GM23338 (cell line): ENCODE measurements at regions not wholly inside any gene's neighbourhood (a gene's known extent, or its start where the extent isn't known, plus 50 kb on each side); places are given as distances from the start of the nearest gene placed in this dataset.

Source experiments
- ATAC-seq: fragments of 200-7000 bp; cut with Tn5 transposase; 3 replicates; pipeline ENCODE4 v1.9.1; 2020
- DNase-seq: peaks from one replicate; pipeline ENCODE4 v3.0.0-alpha.2; 2015; ENCODE audit warnings: low spot score
- H2AFZ ChIP-seq: fragments of 200-600 bp; sonication (generic); 2 replicates; pipeline ENCODE4 v1.8.0; 2016; ENCODE audit warnings: antibody characterized with exemption, mild to moderate bottlenecking, moderate library complexity
- H3F3A ChIP-seq: fragments of 200-600 bp; sonication (generic); replicated peaks from 2 replicates; pipeline ENCODE4 v1.8.0; 2017; ENCODE audit warnings: antibody characterized with exemption, mixed run types, low read depth
- H3K27ac ChIP-seq: fragments of 200-600 bp; sonication (generic); 2 replicates; pipeline ENCODE4 v1.6.1; 2016; ENCODE audit warnings: low read depth
- H3K27me3 ChIP-seq: fragments of 200-600 bp; sonication (generic); 2 replicates; pipeline ENCODE4 v1.8.0; 2016; ENCODE audit warnings: mild to moderate bottlenecking, mixed run types, moderate library complexity; ENCODE audit not compliant: insufficient read depth
- H3K36me3 ChIP-seq: fragments of 200-600 bp; sonication (generic); 2 replicates; pipeline ENCODE4 v1.8.0; 2016; ENCODE audit warnings: mild to moderate bottlenecking; ENCODE audit not compliant: insufficient read depth
- H3K4me1 ChIP-seq: fragments of 200-600 bp; sonication (generic); 2 replicates; pipeline ENCODE4 v1.8.0; 2016; ENCODE audit warnings: mild to moderate bottlenecking, moderate library complexity; ENCODE audit not compliant: insufficient read depth
- H3K4me2 ChIP-seq: fragments of 200-600 bp; sonication (generic); 2 replicates; pipeline ENCODE4 v1.7.1; 2017; ENCODE audit warnings: mixed run types
- H3K4me3 ChIP-seq: fragments of 200-600 bp; sonication (generic); 2 replicates; pipeline ENCODE4 v1.6.1; 2016; ENCODE audit warnings: mixed run types
- H3K79me2 ChIP-seq: fragments of 200-600 bp; sonication (generic); replicated peaks from 2 replicates; pipeline ENCODE4 v1.8.0; 2017; ENCODE audit warnings: mild to moderate bottlenecking; ENCODE audit not compliant: insufficient read depth
- H3K9me2 ChIP-seq: fragments of 200-600 bp; sonication (generic); 2 replicates; pipeline ENCODE4 v1.8.0; 2017; ENCODE audit not compliant: insufficient read depth
- H4K20me1 ChIP-seq: fragments of 200-600 bp; sonication (generic); replicated peaks from 2 replicates; pipeline ENCODE4 v1.8.0; 2017; ENCODE audit warnings: mild to moderate bottlenecking; ENCODE audit not compliant: insufficient read depth
- H3K27ac Mint-ChIP-seq: 2 replicates; pipeline ENCODE4 v1.8.0; 2020; ENCODE audit warnings: inconsistent platforms, mild to moderate bottlenecking, moderate library complexity, mixed read lengths
- H3K27me3 Mint-ChIP-seq: 3 replicates; pipeline ENCODE4 v1.8.0; 2022; ENCODE audit warnings: low read depth, mild to moderate bottlenecking, moderate library complexity, mixed read lengths, inconsistent platforms; ENCODE audit not compliant: insufficient read depth, poor library complexity
- H3K36me3 Mint-ChIP-seq: 3 replicates; pipeline ENCODE4 v1.8.0; 2021; ENCODE audit warnings: low read depth, mild to moderate bottlenecking, inconsistent platforms, moderate library complexity, mixed read lengths
- H3K4me1 Mint-ChIP-seq: 3 replicates; pipeline ENCODE4 v1.8.0; 2020; ENCODE audit warnings: mild to moderate bottlenecking, inconsistent platforms, mixed read lengths
- H3K4me3 Mint-ChIP-seq: 3 replicates; pipeline ENCODE4 v1.8.0; 2021; ENCODE audit warnings: moderate library complexity, mild to moderate bottlenecking, inconsistent platforms, mixed read lengths
- H3K9me3 Mint-ChIP-seq: 3 replicates; pipeline ENCODE4 v1.8.0; 2020; ENCODE audit warnings: moderate library complexity, mild to moderate bottlenecking, inconsistent platforms, mixed read lengths
- CREB1 ChIP-seq: fragments of 250-450 bp; sonication (Bioruptor Pico); IDR thresholded peaks from 2 replicates; pipeline ENCODE4 v1.5.0; 2020; ENCODE audit warnings: low read depth, mild to moderate bottlenecking, moderate library complexity
- CTCF ChIP-seq, 2 experiments: fragments of 200-600 bp in 1 of 2; sonication (generic) in 1 of 2; conservative IDR thresholded peaks; 2 replicates each; pipeline versions ENCODE4 v1.5.1 to v1.6.1; 2016 to 2017; ENCODE audit warnings: antibody characterized with exemption in 2 of 2, low read depth in 2 of 2, mild to moderate bottlenecking in 2 of 2, moderate library complexity in 1 of 2
- EZH2 ChIP-seq: fragments of 200-600 bp; sonication (generic); IDR thresholded peaks from one replicate; pipeline ENCODE4 v1.8.0; 2017; ENCODE audit warnings: antibody characterized with exemption, mild to moderate bottlenecking, low read depth; ENCODE audit not compliant: unreplicated experiment
- EZH2phosphoT487 ChIP-seq: fragments of 200-600 bp; sonication (generic); IDR thresholded peaks from one replicate; pipeline ENCODE4 v1.8.1; 2018; ENCODE audit warnings: antibody characterized with exemption; ENCODE audit not compliant: unreplicated experiment
- JUNB ChIP-seq: IDR thresholded peaks from one replicate; pipeline ENCODE4 v1.6.1; 2016; ENCODE audit warnings: antibody characterized with exemption; ENCODE audit not compliant: unreplicated experiment
- NANOG ChIP-seq: IDR thresholded peaks from 2 replicates; pipeline ENCODE4 v1.6.1; 2016; ENCODE audit warnings: antibody characterized with exemption, borderline replicate concordance
- POLR2AphosphoS5 ChIP-seq: IDR thresholded peaks from 2 replicates; pipeline ENCODE4 v1.6.1; 2016; ENCODE audit warnings: antibody characterized with exemption, low read depth
- STAT1 ChIP-seq: IDR thresholded peaks from one replicate; pipeline ENCODE4 v1.6.1; 2016; ENCODE audit warnings: antibody characterized with exemption; ENCODE audit not compliant: unreplicated experiment
- ZNF331 ChIP-seq: fragments of 250-450 bp; sonication (Bioruptor Pico); IDR thresholded peaks from 2 replicates; pipeline ENCODE4 v1.5.0; 2020; ENCODE audit warnings: low read depth, mild to moderate bottlenecking, moderate library complexity
- ZNF462 ChIP-seq: fragments of 250-450 bp; sonication (Bioruptor Pico); IDR thresholded peaks from 2 replicates; pipeline ENCODE4 v1.5.0; 2020; ENCODE audit warnings: mild to moderate bottlenecking, moderate library complexity
- TF ChIP-seq, protein P1 (sequence below): IDR thresholded peaks from 2 replicates; pipeline ENCODE4 v1.6.1; 2016; ENCODE audit warnings: antibody characterized with exemption

DNA sequence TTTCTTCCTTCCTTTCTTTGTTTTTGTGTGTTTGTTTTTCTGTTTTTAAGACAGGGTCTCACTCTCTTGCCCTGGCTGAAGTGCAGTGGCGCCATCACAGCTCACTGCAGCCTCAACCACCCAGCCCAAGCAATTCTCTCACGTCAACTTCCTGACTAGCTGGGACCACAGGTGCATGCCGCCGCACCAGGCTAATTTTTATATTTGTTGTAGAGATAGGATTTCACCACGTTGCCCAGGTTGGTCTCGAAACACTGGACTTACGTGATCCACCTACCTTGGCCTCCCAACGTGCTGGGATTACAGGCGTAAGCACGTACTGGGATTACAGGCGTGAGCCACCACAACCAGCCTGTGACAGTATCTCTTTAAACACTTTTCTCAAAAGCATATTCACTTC, 120.7 kb downstream of the DKK1 start:
- H3K27ac Mint-ChIP-seq = no peak overlapping the region
- Histone ChIP-seq H3K9me2 (no peaks in the 10 kb centered on the region), H3K79me2 (no peaks in the 10 kb centered on the region), H3K4me2 (no peak overlapping the region), H2AFZ (no peak overlapping the region), H3K27me3 (no peaks in the 10 kb centered on the region), H3K27ac (no peak overlapping the region), H3K4me3 (no peak overlapping the region), H3K4me1 (no peaks in the 10 kb centered on the region), H3F3A (no peaks in the 10 kb centered on the region), H3K36me3 (no peaks in the 10 kb centered on the region), H4K20me1 (no peaks in the 10 kb centered on the region)
- peaks cover 2% of the 10 kb centered on the region for H3K4me1 Mint-ChIP-seq
- DNase-seq (no peak), ATAC-seq (no peak)
- H3K4me3 Mint-ChIP-seq = no peak overlapping the region
- TF ChIP-seq POLR2AphosphoS5 (no peak), CTCF (conservative IDR thresholded peaks at IDR 0.05; ENCODE audit: low read depth in 2 of 2) (no peak), NANOG (no peak), EZH2 (no peak), CREB1 (CRISPR knock-in tag) (no peak), ZNF331 (CRISPR knock-in tag) (no peak), STAT1 (no peak), JUNB (no peak), EZH2phosphoT487 (no peak), ZNF462 (CRISPR knock-in tag) (no peak)
- TF ChIP-seq, protein P1, sequence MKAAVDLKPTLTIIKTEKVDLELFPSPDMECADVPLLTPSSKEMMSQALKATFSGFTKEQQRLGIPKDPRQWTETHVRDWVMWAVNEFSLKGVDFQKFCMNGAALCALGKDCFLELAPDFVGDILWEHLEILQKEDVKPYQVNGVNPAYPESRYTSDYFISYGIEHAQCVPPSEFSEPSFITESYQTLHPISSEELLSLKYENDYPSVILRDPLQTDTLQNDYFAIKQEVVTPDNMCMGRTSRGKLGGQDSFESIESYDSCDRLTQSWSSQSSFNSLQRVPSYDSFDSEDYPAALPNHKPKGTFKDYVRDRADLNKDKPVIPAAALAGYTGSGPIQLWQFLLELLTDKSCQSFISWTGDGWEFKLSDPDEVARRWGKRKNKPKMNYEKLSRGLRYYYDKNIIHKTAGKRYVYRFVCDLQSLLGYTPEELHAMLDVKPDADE = no peak
- no peaks in the 10 kb centered on the region for H3K9me3 Mint-ChIP-seq
- H3K36me3 Mint-ChIP-seq = no peaks in the 10 kb centered on the region
- H3K27me3 Mint-ChIP-seq = no peaks in the 10 kb centered on the region
